ENCODE measurements at regions not wholly inside any gene's neighbourhood (a gene's known extent, or its start where the extent isn't known, plus 50 kb on each side); places are given as distances from the start of the nearest gene placed in this dataset.
"Not testable (repeated sequence)": the region's sequence is repeated elsewhere in the genome, so short reads cannot be mapped to it uniquely, and the experiment has no call there.

DNA sequence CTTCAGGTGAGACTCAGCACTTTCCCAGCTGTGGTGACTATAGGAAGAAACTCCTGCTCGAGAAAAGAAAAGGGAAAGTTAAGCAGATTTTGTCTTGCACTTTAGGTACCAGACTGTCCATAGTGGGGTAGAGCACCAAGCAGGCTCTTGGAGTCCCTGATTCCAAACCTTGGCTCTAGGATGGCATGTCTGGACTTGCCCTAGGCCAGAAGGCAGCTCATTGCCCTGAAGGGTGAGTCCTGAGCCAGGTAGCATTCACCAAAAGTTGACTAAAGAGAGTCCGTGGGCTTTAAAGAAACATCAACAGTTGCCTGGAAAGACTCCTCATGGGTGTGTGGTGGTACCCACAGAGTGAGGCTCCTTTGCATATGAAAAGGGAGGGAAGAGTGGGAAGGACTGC is 145.2 kb upstream of the SNX7 start:
- Histone ChIP-seq H3K27me3 (ENCODE audit: control insufficient read depth, insufficient read depth, low read length) (peaks cover 2% of the 10 kb centered on the region), H3K27ac (ENCODE audit: low read depth, low read length) (no peak overlapping the region), H3K4me3 (ENCODE audit: low read depth, low read length) (no peak overlapping the region), H3K9me3 (ENCODE audit: control insufficient read depth, insufficient read depth, low read length) (no peaks in the 10 kb centered on the region; the same call in 1 of the 2 replicates)
- POLR2A ChIA-PET, result no interaction called here
- no peak for TF ChIP-seq CTCF (IDR thresholded peaks at IDR 0.05; ENCODE audit: low read depth, low read length)
- no peak for DNase-seq (ENCODE audit: low read depth, low spot score)
- CTCF ChIA-PET, result no interaction called here

DNA sequence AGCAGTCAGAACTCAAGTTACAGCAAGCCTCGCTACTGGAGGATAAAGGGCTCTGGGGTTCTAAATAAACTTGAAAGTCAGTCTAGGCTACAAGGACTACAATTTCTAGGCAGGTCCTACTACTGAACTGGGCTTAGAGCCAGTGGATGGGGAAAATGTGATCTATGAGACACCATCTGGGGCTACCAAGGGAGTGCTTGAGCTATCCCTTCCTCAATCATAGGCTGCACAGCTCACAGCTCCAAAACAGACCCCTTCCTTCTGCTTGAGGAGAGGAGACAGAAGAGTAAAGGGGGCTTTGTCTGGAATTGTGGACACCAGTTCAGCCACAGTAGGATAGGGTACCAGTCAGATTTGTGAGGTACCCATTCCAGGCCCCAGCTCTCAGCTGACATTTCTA is 145.8 kb upstream of the SNX7 start:
- H3K27ac ChIP-seq (ENCODE audit: low read depth, low read length), result no peak overlapping the region
- H3K4me3 ChIP-seq (ENCODE audit: low read depth, low read length), result no peak overlapping the region
- DNase-seq (ENCODE audit: low read depth, low spot score), result no peak
- ChIA-PET POLR2A (no interaction called here), CTCF (no interaction called here)
- H3K27me3 ChIP-seq (ENCODE audit: control insufficient read depth, insufficient read depth, low read length), result peaks cover 2% of the 10 kb centered on the region
- H3K9me3 ChIP-seq (ENCODE audit: control insufficient read depth, insufficient read depth, low read length), result no peaks in the 10 kb centered on the region; the same call in 1 of the 2 replicates
- TF ChIP-seq CTCF (IDR thresholded peaks at IDR 0.05; ENCODE audit: low read depth, low read length), result no peak

GRCh38 chr1:98512216-98512615 is 149.3 kb upstream of the SNX7 start:
- CTCF ChIA-PET; DNase-seq (ENCODE audit: low read depth, low spot score); POLR2A ChIA-PET; H3K27ac ChIP-seq (ENCODE audit: low read depth, low read length); H3K27me3 ChIP-seq (ENCODE audit: control insufficient read depth, insufficient read depth, low read length); H3K4me3 ChIP-seq (ENCODE audit: low read depth, low read length); H3K9me3 ChIP-seq (ENCODE audit: control insufficient read depth, insufficient read depth, low read length): not testable (repeated sequence)

DNA sequence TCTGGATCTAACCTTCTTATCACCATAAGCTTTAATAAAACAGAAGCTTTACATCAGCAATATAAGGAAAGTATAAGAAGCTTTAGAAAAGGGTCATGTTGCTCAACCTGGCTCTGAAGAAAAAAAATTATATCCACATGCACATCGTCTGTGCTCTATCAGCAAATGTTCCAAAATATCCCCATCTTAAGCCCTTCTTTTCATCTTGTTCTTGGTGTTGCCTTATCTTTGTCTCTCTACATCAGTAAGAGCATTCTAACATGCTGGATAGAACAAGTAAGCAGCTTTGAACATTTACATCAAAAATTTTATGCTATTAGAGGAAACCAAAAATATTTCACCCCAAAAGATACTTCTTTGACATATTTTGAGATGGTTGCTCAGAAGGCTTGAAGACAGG is 157.8 kb upstream of the SNX7 start:
- no peaks in the 10 kb centered on the region for H3K27me3 ChIP-seq (ENCODE audit: control insufficient read depth, insufficient read depth, low read length)
- no peak for TF ChIP-seq CTCF (IDR thresholded peaks at IDR 0.05; ENCODE audit: low read depth, low read length)
- no peak overlapping the region for H3K27ac ChIP-seq (ENCODE audit: low read depth, low read length)
- no peak overlapping the region for H3K4me3 ChIP-seq (ENCODE audit: low read depth, low read length)
- DNase-seq (ENCODE audit: low read depth, low spot score), result no peak
- ChIA-PET CTCF (no interaction called here), POLR2A (no interaction called here)
- no peaks in the 10 kb centered on the region for H3K9me3 ChIP-seq (ENCODE audit: control insufficient read depth, insufficient read depth, low read length)

- Histone ChIP-seq H3K4me3 (ENCODE audit: low read depth, low read length) (no peak overlapping the region), H3K27me3 (ENCODE audit: control insufficient read depth, insufficient read depth, low read length) (no peaks in the 10 kb centered on the region), H3K9me3 (ENCODE audit: control insufficient read depth, insufficient read depth, low read length) (no peaks in the 10 kb centered on the region), H3K27ac (ENCODE audit: low read depth, low read length) (no peak overlapping the region)
- POLR2A ChIA-PET, result no interaction called here
- CTCF ChIA-PET, result no interaction called here
- no peak for DNase-seq (ENCODE audit: low read depth, low spot score)
- TF ChIP-seq CTCF (IDR thresholded peaks at IDR 0.05; ENCODE audit: low read depth, low read length), result no peak
These were observed 158.6 kb upstream of the SNX7 start for GRCh38 chr1:98502937-98503336.

DNA sequence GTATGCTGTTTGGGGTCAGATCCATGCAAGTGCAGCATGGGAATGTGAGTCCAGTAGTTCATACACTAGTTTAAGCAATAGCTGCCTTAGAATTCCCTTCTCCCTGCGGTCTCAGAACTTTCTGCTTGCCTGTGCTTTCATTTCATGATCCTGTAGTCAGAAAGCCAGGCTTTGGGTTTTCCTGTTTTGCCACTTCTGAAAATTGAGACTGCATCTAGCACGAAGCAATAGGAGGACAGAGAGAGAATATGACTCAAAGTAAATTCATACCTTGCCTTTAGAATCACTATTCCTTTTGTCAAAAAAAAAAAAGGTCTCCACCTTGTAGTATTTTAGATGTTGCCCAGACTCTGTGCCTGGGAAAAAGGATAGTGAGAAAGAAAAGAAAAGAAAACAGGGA is 161.2 kb upstream of the SNX7 start:
- no peaks in the 10 kb centered on the region for H3K27me3 ChIP-seq (ENCODE audit: control insufficient read depth, insufficient read depth, low read length)
- H3K9me3 ChIP-seq (ENCODE audit: control insufficient read depth, insufficient read depth, low read length), result no peaks in the 10 kb centered on the region
- no peak for TF ChIP-seq CTCF (IDR thresholded peaks at IDR 0.05; ENCODE audit: low read depth, low read length)
- ChIA-PET CTCF (interaction anchor here (0.7 kb wide), 1 partner anchor 1067 kb away, joined by 3 read pairs; no protein-coding TSS in a partner anchor), POLR2A (no interaction called here)
- DNase-seq (ENCODE audit: low read depth, low spot score), result no peak
- H3K27ac ChIP-seq (ENCODE audit: low read depth, low read length), result no peak overlapping the region
- no peak overlapping the region for H3K4me3 ChIP-seq (ENCODE audit: low read depth, low read length)
